Hepatocyte (in vitro differentiated cells): ENCODE measurements at regions not wholly inside any gene's neighbourhood (a gene's known extent, or its start where the extent isn't known, plus 50 kb on each side); places are given as distances from the start of the nearest gene placed in this dataset.

Experiments
- DNase-seq: peaks from one replicate; pipeline ENCODE4 v3.0.0-alpha.2; 2016; ENCODE audit warnings: low spot score
- H2AFZ ChIP-seq: fragments of 200-600 bp; sonication (generic); 2 replicates; pipeline ENCODE4 v1.6.0; 2016; ENCODE audit warnings: antibody characterized with exemption, mild to moderate bottlenecking
- H3K27ac ChIP-seq: fragments of 200-600 bp; sonication (generic); 2 replicates; pipeline ENCODE4 v1.5.1; 2016; ENCODE audit warnings: mild to moderate bottlenecking
- H3K27me3 ChIP-seq: fragments of 200-600 bp; sonication (generic); 2 replicates; pipeline ENCODE4 v1.6.1; 2016
- H3K36me3 ChIP-seq: fragments of 200-600 bp; sonication (generic); replicated peaks from 2 replicates; pipeline ENCODE4 v1.5.1; 2016; ENCODE audit warnings: low read depth; ENCODE audit not compliant: insufficient read depth
- H3K4me1 ChIP-seq: fragments of 200-600 bp; sonication (generic); 2 replicates; pipeline ENCODE4 v1.5.1; 2016; ENCODE audit warnings: mild to moderate bottlenecking, moderate library complexity; ENCODE audit not compliant: insufficient read depth
- H3K4me2 ChIP-seq: fragments of 200-600 bp; sonication (generic); 2 replicates; pipeline ENCODE4 v1.6.0; 2016
- H3K4me3 ChIP-seq: fragments of 200-600 bp; sonication (generic); 2 replicates; pipeline ENCODE4 v1.5.1; 2016; ENCODE audit warnings: mild to moderate bottlenecking
- H3K79me2 ChIP-seq: fragments of 200-600 bp; sonication (generic); 2 replicates; pipeline ENCODE4 v1.6.0; 2017; ENCODE audit warnings: mild to moderate bottlenecking
- H3K9me2 ChIP-seq: fragments of 200-600 bp; sonication (generic); replicated peaks from 2 replicates; pipeline ENCODE4 v1.6.0; 2017; ENCODE audit warnings: mild to moderate bottlenecking; ENCODE audit not compliant: insufficient read depth
- H3K9me3 ChIP-seq: fragments of 200-600 bp; sonication (generic); 2 replicates; pipeline ENCODE4 v1.5.1; 2016; ENCODE audit warnings: low read depth, mild to moderate bottlenecking
- H4K20me1 ChIP-seq: fragments of 200-600 bp; sonication (generic); 2 replicates; pipeline ENCODE4 v1.6.0; 2016; ENCODE audit warnings: mild to moderate bottlenecking; ENCODE audit not compliant: insufficient read depth, poor library complexity, severe bottlenecking
- EZH2 ChIP-seq: fragments of 200-600 bp; sonication (generic); IDR thresholded peaks from 2 replicates; pipeline ENCODE4 v1.6.1; 2016; ENCODE audit warnings: antibody characterized with exemption, mild to moderate bottlenecking, borderline replicate concordance
- EZH2phosphoT487 ChIP-seq: fragments of 200-600 bp; sonication (generic); IDR thresholded peaks from one replicate; pipeline ENCODE4 v1.6.1; 2018; ENCODE audit warnings: antibody characterized with exemption, mild to moderate bottlenecking, low read depth, moderate library complexity; ENCODE audit not compliant: unreplicated experiment, severe bottlenecking
- WGBS: methylation state at CpG from one replicate; pipeline ENCODE4 v1.1.6; 2016; ENCODE audit warnings: low lambda C conversion rate; ENCODE audit errors: missing lambda C conversion rate; 5-methylcytosine and 5-hydroxymethylcytosine counted together
- TF ChIP-seq, protein P1 (sequence below): fragments of 200-600 bp; sonication (generic); IDR thresholded peaks from 2 replicates; pipeline ENCODE4 v1.5.1; 2016; ENCODE audit warnings: antibody characterized with exemption, mild to moderate bottlenecking; ENCODE audit not compliant: poor library complexity

DNA sequence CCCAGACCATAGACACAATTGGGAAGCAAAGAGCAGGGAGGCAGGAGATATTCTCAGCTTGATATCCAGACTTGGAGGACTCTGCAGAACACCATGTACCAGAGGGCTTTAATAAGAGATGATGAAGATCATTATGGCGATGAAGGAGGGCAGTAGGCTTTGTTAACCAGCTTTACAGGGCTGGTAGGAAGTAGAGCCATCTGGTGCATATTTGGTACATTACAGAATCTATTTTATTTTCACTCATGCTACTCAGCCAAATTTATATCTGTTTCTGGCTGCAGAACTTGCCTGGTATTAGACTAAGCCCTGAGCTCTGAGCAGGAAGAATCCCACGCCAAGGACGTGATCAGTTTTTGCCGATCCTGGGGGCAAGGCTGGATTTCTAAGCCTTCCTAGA, 61.8 kb upstream of the SYT6 start:
- DNase-seq: no peak
- WGBS: 87% methylated on average over 4 of the region's 4 CpGs

DNA sequence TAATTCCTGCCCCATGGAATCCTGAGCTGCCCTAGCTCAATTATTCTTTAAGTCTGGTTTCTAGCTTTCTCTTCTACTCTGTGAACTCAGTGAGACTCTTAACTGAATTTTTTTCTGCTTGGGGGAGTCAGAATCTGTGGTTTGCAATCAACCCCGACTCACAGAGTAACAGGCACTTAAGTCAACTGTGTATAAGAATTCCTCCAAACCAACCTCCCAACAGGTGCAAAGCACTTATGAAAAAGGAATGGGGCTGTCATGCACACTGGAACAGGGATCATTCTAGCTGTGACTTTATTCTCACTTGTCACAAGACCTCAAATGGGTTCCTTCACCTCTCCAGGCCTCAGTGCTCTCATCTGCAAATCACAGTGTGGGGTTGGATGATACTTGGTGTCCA, 60.3 kb upstream of the SYT6 start:
- Histone ChIP-seq H3K9me3 (no peaks in the 10 kb centered on the region), H3K79me2 (no peaks in the 10 kb centered on the region), H3K4me3 (no peak overlapping the region), H3K4me2 (no peak overlapping the region), H2AFZ (no peak overlapping the region), H4K20me1 (no peaks in the 10 kb centered on the region), H3K27ac (no peak overlapping the region), H3K36me3 (no peaks in the 10 kb centered on the region), H3K27me3 (no peaks in the 10 kb centered on the region), H3K9me2 (no peaks in the 10 kb centered on the region), H3K4me1 (no peaks in the 10 kb centered on the region)
- WGBS: 82% methylated on average over 1 of the region's 1 CpG
- DNase-seq: no peak
- TF ChIP-seq, protein P1, sequence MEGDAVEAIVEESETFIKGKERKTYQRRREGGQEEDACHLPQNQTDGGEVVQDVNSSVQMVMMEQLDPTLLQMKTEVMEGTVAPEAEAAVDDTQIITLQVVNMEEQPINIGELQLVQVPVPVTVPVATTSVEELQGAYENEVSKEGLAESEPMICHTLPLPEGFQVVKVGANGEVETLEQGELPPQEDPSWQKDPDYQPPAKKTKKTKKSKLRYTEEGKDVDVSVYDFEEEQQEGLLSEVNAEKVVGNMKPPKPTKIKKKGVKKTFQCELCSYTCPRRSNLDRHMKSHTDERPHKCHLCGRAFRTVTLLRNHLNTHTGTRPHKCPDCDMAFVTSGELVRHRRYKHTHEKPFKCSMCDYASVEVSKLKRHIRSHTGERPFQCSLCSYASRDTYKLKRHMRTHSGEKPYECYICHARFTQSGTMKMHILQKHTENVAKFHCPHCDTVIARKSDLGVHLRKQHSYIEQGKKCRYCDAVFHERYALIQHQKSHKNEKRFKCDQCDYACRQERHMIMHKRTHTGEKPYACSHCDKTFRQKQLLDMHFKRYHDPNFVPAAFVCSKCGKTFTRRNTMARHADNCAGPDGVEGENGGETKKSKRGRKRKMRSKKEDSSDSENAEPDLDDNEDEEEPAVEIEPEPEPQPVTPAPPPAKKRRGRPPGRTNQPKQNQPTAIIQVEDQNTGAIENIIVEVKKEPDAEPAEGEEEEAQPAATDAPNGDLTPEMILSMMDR: no peak
- no peak for TF ChIP-seq EZH2phosphoT487
- no peak for TF ChIP-seq EZH2

More for the DNA sequence above, 61.8 kb upstream of the SYT6 start:
- no peak overlapping the region for H2AFZ ChIP-seq
- H3K27me3 ChIP-seq: no peaks in the 10 kb centered on the region
- no peaks in the 10 kb centered on the region for H3K9me3 ChIP-seq
- no peak overlapping the region for H3K4me3 ChIP-seq
- H3K9me2 ChIP-seq: no peaks in the 10 kb centered on the region
- TF ChIP-seq, protein P1: no peak
- no peak for TF ChIP-seq EZH2phosphoT487
- no peak for TF ChIP-seq EZH2
- no peaks in the 10 kb centered on the region for H3K79me2 ChIP-seq
- H3K4me2 ChIP-seq: no peak overlapping the region
- H3K36me3 ChIP-seq: no peaks in the 10 kb centered on the region
- H3K27ac ChIP-seq: no peak overlapping the region
- no peaks in the 10 kb centered on the region for H4K20me1 ChIP-seq
- peaks cover 6% of the 10 kb centered on the region for H3K4me1 ChIP-seq

DNA sequence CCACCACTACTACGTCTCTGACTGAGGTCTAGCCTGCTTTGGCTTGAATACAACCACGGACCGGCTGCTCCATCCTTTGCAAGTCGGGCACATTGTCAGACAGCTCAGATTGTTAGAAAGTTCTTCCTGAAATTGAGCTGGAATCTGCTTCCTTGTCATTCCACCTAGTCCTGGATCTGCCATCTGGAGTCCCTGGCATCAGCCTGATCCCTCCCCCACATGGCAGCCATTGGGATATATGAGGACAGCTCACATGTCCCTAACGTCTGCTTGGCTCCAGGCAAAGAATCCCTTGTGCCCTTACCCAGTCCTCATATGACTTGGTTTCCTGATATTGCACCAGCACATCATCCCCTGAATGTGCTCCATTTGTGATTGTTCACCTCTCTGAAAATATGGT, 56.3 kb upstream of the SYT6 start:
- no peak for DNase-seq
- Histone ChIP-seq H3K36me3 (no peaks in the 10 kb centered on the region), H3K4me3 (no peak overlapping the region), H4K20me1 (no peaks in the 10 kb centered on the region), H3K4me2 (no peak overlapping the region), H3K4me1 (no peaks in the 10 kb centered on the region), H3K9me3 (no peaks in the 10 kb centered on the region), H3K79me2 (no peaks in the 10 kb centered on the region), H3K27ac (no peak overlapping the region), H3K9me2 (no peaks in the 10 kb centered on the region), H3K27me3 (no peaks in the 10 kb centered on the region), H2AFZ (no peak overlapping the region)
- TF ChIP-seq EZH2: no peak
- TF ChIP-seq EZH2phosphoT487: no peak
- 91% methylated on average over 5 of the region's 5 CpGs for WGBS

DNA sequence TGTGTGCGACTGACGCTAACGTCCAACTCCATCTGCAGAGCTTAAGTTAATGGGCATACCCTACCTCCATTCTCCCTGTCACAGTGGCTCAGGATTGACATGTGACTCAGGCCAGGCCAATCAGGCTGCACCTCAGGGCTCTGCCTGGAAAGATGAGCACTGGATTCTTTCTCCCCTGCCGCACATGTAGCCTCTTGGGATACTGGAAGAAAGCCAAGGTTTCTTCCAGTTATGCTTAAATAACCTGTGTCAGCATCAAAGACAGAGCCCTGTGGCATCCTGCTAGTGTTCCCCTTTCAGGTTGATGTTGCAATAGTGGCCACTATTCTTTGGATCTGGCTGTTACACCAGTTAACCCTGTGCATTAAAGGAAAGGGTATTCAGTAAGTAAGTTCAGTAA, 55.0 kb upstream of the SYT6 start:
- no peaks in the 10 kb centered on the region for H3K4me1 ChIP-seq
- H2AFZ ChIP-seq: no peak overlapping the region
- H3K9me2 ChIP-seq: no peaks in the 10 kb centered on the region
- no peak for TF ChIP-seq EZH2phosphoT487
- TF ChIP-seq EZH2: no peak
- TF ChIP-seq, protein P1: no peak
- H3K9me3 ChIP-seq: no peaks in the 10 kb centered on the region
- H3K27ac ChIP-seq: no peak overlapping the region
- H4K20me1 ChIP-seq: no peaks in the 10 kb centered on the region
- no peak overlapping the region for H3K4me2 ChIP-seq
- 82% methylated on average over 4 of the region's 4 CpGs for WGBS
- H3K79me2 ChIP-seq: no peaks in the 10 kb centered on the region
- no peaks in the 10 kb centered on the region for H3K36me3 ChIP-seq
- no peaks in the 10 kb centered on the region for H3K27me3 ChIP-seq
- no peak overlapping the region for H3K4me3 ChIP-seq
- DNase-seq: peak; percentile 24
